ENCODE measurements at regions not wholly inside any gene's neighbourhood (a gene's known extent, or its start where the extent isn't known, plus 50 kb on each side); places are given as distances from the start of the nearest gene placed in this dataset.

DNA sequence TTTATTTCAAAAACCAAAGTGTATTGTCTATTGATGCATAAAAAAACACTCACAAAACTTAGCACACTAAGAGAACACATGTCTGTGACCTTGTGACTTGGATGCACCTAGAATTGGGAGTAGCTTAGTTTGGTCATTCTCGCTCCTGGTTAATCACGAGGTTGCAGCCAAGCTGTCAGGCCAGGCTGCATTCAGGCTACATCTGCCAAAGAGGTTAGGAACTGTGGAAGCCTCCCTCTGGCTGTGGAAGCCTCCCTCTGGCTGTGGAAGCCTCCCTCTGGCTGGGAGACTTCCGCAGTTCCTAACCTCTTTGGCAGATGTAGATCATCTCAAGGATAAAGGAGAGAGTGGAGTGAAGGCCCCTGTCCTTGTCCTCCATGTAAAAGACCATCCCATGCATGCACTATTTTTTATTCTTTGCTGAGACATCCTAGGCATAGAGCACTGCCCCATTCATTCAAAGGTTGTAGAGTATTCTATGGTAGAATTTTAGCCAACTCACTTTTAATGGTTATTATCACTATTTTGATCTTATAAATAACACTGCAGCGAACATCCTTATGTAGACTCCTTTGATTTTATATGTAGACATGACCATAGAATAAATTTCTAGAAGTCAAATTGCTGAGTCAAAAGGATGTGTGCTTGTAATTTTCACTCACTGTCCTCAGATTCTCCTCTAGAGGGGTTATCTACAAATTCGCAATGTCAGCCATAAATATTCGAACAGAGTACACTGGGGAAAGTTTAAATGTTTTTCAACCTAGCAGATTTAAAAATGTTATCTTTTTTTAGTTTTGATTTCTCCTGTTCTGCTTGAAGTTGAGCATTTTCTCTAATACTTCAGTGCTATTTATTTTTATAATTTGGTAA lies 63.0 kb upstream of the IGLL5 start:
- in situ Hi-C loops (cut with HindIII; ENCODE audit: low sequenced_read_pairs): no loop called here
- no peak overlapping the region for H3K4me3 ChIP-seq (ENCODE audit: low read depth, low read length)
- no peak for TF ChIP-seq CTCF (IDR thresholded peaks at IDR 0.05; ENCODE audit: low read depth, low read length)
- no peak for DNase-seq (ENCODE audit: low read depth, low spot score)

- no peak for DNase-seq (ENCODE audit: low read depth, low spot score)
- in situ Hi-C loops (cut with HindIII; ENCODE audit: low sequenced_read_pairs): no loop called here
- TF ChIP-seq CTCF (IDR thresholded peaks at IDR 0.05; ENCODE audit: low read depth, low read length): no peak
- no peak overlapping the region for H3K4me3 ChIP-seq (ENCODE audit: low read depth, low read length)
Observed at GRCh38 chr22:22825213-22825593, 62.4 kb upstream of the IGLL5 start.

GRCh38 chr22:22827187-22827939 lies 60.3 kb upstream of the IGLL5 start:
- in situ Hi-C loops (cut with HindIII; ENCODE audit: low sequenced_read_pairs): no loop called here
- DNase-seq (ENCODE audit: low read depth, low spot score): no peak
- TF ChIP-seq CTCF (IDR thresholded peaks at IDR 0.05; ENCODE audit: low read depth, low read length): no peak
- no peak overlapping the region for H3K4me3 ChIP-seq (ENCODE audit: low read depth, low read length)

DNA sequence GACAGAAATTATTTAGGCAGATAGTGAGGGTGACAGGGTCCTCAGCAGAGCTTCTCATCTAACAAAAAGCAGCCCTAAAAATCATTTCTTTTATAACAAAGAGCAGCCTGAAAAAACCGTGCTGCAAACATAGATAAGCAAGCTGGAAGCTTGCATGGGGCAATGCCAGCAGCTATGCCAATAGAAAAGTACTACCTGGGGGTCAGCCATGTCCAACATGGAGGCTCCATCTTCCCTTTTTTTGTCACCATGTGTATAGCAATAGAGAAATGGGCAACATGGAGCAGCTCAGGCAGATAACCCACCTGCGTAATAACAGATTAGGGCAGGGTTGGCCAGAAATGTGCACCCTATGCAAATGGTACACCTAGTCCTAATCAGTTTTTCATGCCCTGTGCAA lies 57.4 kb upstream of the IGLL5 start:
- TF ChIP-seq CTCF (IDR thresholded peaks at IDR 0.05; ENCODE audit: low read depth, low read length): no peak
- H3K4me3 ChIP-seq (ENCODE audit: low read depth, low read length): no peak overlapping the region
- DNase-seq (ENCODE audit: low read depth, low spot score): no peak
- in situ Hi-C loops (cut with HindIII; ENCODE audit: low sequenced_read_pairs): no loop called here

DNA sequence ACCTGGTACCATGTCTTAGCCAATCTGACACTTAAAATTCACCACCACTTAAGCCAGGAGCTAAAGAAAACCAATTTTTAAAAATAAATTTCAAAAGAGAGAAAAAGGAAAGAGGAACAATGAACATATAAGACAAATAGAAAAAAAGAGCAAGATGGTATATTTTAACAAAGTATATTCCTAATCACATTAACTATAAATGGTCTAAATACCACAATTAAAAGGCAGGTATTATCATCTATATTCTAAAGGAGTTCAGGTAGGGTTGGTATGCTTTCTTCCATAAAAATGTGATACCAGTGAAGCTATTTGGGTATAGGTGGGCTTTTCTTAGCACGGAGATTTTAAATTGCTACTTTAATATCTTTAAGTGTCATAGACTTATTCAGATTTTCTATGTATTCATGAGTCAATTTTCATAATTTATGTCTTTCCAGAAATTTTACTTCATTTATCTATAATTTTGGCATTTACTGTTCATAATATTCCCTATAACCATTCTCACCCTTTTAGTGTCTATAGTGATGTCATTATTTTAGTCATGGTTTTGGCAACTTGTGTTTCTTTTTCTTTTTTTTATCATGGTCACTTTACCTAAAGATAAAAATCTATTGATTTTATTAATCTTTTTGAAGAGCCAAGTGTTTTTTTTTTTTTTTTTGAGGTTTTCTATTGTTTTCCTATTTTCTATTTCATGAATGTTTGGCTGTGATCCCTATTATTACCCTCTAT lies 56.5 kb upstream of the IGLL5 start:
- H3K4me3 ChIP-seq (ENCODE audit: low read depth, low read length): no peak overlapping the region
- no peak for TF ChIP-seq CTCF (IDR thresholded peaks at IDR 0.05; ENCODE audit: low read depth, low read length)
- DNase-seq (ENCODE audit: low read depth, low spot score): no peak
- in situ Hi-C loops (cut with HindIII; ENCODE audit: low sequenced_read_pairs): no loop called here

- no peak for DNase-seq (ENCODE audit: low read depth, low spot score)
Observed at GRCh38 chr22:22833059-22833458, 54.6 kb upstream of the IGLL5 start.

More at GRCh38 chr22:22833059-22833458, 54.6 kb upstream of the IGLL5 start:
- in situ Hi-C loops (cut with HindIII; ENCODE audit: low sequenced_read_pairs): no loop called here
- H3K4me3 ChIP-seq (ENCODE audit: low read depth, low read length): no peak overlapping the region
- no peak for TF ChIP-seq CTCF (IDR thresholded peaks at IDR 0.05; ENCODE audit: low read depth, low read length)
